ENCODE measurements at regions not wholly inside any gene's neighbourhood (a gene's known extent, or its start where the extent isn't known, plus 50 kb on each side); places are given as distances from the start of the nearest gene placed in this dataset.

DNA sequence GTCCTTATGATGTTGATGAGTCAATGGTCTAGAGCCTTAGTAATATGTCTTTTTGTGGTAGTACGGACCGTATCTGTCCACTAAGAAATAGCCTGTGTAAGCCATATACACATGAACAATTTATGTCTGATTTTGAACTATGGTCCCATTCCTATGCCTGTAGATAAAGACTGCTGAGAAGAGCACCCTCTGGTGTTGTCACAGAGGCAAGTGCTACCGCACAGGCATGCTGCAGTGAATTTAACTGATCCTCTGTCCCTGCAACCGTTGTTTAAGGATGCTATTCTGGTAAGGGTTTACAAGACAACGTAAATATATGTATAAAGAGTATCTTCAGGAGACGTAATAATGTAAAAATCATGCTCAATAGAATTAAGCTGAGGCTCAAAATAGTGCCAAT, 170.7 kb downstream of the UBE3A start:
- no peak overlapping the region for H3K4me3 ChIP-seq (ENCODE audit: low read length)

More for the DNA sequence above, 170.7 kb downstream of the UBE3A start:
- no peak for TF ChIP-seq ZNF274 (IDR thresholded peaks at IDR 0.05; ENCODE audit: low read depth, low read length)

All from GM08714 (cell line).